ENCODE measurements at regions not wholly inside any gene's neighbourhood (a gene's known extent, or its start where the extent isn't known, plus 50 kb on each side); places are given as distances from the start of the nearest gene placed in this dataset.

DNA sequence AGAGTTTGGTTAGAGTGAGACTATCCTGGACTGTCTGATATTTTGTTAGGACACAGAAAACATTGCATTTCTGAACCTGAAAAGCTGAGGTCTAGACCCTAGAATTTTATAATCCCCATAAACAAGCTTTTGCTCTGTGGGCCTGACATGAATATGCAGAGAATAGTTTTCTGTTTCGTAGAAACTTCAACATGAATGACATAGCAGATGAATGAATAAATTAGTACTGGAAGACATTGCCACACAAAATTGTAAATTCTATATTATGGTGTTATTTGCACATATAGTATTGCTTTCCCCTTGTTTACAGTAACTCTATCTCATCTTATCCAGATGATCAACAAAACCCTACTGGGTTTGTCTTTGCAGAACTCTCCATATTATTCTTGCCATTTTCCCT is 54.9 kb upstream of the MAML3 start:
- no peak for TF ChIP-seq EZH2phosphoT487 (IDR thresholded peaks at IDR 0.05; ENCODE audit: borderline replicate concordance, low read length)
- TF ChIP-seq, protein P1, sequence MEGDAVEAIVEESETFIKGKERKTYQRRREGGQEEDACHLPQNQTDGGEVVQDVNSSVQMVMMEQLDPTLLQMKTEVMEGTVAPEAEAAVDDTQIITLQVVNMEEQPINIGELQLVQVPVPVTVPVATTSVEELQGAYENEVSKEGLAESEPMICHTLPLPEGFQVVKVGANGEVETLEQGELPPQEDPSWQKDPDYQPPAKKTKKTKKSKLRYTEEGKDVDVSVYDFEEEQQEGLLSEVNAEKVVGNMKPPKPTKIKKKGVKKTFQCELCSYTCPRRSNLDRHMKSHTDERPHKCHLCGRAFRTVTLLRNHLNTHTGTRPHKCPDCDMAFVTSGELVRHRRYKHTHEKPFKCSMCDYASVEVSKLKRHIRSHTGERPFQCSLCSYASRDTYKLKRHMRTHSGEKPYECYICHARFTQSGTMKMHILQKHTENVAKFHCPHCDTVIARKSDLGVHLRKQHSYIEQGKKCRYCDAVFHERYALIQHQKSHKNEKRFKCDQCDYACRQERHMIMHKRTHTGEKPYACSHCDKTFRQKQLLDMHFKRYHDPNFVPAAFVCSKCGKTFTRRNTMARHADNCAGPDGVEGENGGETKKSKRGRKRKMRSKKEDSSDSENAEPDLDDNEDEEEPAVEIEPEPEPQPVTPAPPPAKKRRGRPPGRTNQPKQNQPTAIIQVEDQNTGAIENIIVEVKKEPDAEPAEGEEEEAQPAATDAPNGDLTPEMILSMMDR (IDR thresholded peaks at IDR 0.05; ENCODE audit: low read depth, low read length, poor library complexity, severe bottlenecking) = no peak

All from DOHH2 (cell line).